Ovary (tissue), 7 donors: ENCODE measurements at regions not wholly inside any gene's neighbourhood (a gene's known extent, or its start where the extent isn't known, plus 50 kb on each side); places are given as distances from the start of the nearest gene placed in this dataset.

Experiments used
- DNase-seq, 5 donors: peaks; one replicate each; pipeline ENCODE4 v3.0.0-alpha.2; 2019 to 2020
- H3K27ac ChIP-seq, 2 donors: fragments of 200-600 bp; one replicate each; pipeline versions ENCODE4 v1.5.1 to v1.8.0; 2019 to 2022
- H3K27me3 ChIP-seq: fragments of 200-600 bp; one replicate; pipeline ENCODE4 v1.8.0; 2022
- H3K36me3 ChIP-seq: fragments of 200-600 bp; sonication (generic); one replicate; pipeline ENCODE4 v1.5.1; 2019
- H3K4me1 ChIP-seq: one replicate; pipeline ENCODE4 v1.8.1; 2013; ENCODE audit warnings: mild to moderate bottlenecking, moderate library complexity; ENCODE audit not compliant: insufficient read depth
- H3K4me3 ChIP-seq: fragments of 200-600 bp; sonication (generic); one replicate; pipeline ENCODE4 v1.5.1; 2017
- H3K9me3 ChIP-seq, 2 donors: fragments of 200-600 bp in 1 of 2; sonication (generic) in 1 of 2; one replicate each; pipeline versions ENCODE4 v1.5.1 to v1.8.1; 2013 to 2019; ENCODE audit warnings: mild to moderate bottlenecking in 1 of 2, moderate library complexity in 1 of 2
- EP300 ChIP-seq: sonication (generic); formaldehyde crosslinking; IDR thresholded peaks from one replicate; pipeline ENCODE4 v1.6.1; 2017; ENCODE audit warnings: antibody characterized with exemption
- POLR2A ChIP-seq: fragments of 450-650 bp; IDR thresholded peaks from one replicate; pipeline ENCODE4 v1.6.1; 2017; ENCODE audit warnings: antibody characterized with exemption, mild to moderate bottlenecking, moderate library complexity
- WGBS, 3 donors: extraction: QIAGEN DNeasy Blood & Tissue Kit in 1 of 3; methylation state at CpG; one replicate each; pipeline versions ENCODE4 v1.1.5 to v1.1.7; 2013 to 2017; 5-methylcytosine and 5-hydroxymethylcytosine counted together
- intact Hi-C, 4 donors: fragments of 100-400 bp; cut with DNase I; formaldehyde crosslinking; loops; one replicate each; pipeline versions ENCODE4 v1.11.0 to v1.15.1; 2022 to 2023
- TF ChIP-seq, protein P1 (sequence below), 3 donors: fragments of 450-650 bp in 2 of 3; fragments of 200-600 bp in 1 of 3; IDR thresholded peaks; one replicate each; pipeline versions ENCODE4 v1.5.1 to v1.8.0; 2016 to 2022; ENCODE audit warnings: antibody characterized with exemption in 3 of 3, mild to moderate bottlenecking in 1 of 3
- donor health status: DM: no; HTN: no; CAD: no; lungs with moderate emphysema.
- donor health status: DM: no; HTN: no; CAD: no.
- donor health status: Bipolar disorder and iron deficiency.
- donor health status: DM: no; HTN: no; CAD: no.
- donor health status: DM: yes; HTN: yes; CAD: no.

DNA sequence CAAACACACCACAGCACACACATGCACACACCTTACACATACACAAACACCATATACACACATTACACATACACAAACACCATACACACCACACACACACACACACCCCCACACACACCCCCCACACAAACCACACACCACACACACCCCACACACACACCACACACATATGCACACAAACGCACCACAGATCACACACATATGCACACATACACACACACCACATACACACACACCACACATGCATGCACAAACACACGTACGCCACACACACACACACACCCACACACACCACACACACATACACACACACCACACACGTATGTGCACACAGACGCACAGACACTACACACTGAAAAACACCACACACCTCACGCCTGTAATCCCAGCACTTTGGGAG, 166.0 kb downstream of the AHSP start:
- 87 to 91% (median 88%) methylated on average over 6 of the region's 6 CpGs for WGBS, 3 donors
- H3K36me3 ChIP-seq = no peaks in the 10 kb centered on the region
- intact Hi-C loops = loop anchor here in 1 of 4 donors (10.0 kb wide), 1 partner anchor 479 kb away; the partner anchor contains the start of genes PYDC1 and TRIM72
- H3K4me3 ChIP-seq = no peak overlapping the region
- H3K27me3 ChIP-seq = no peaks in the 10 kb centered on the region
- no peak overlapping the region for H3K27ac ChIP-seq
- no peak for DNase-seq
- TF ChIP-seq EP300 (no peak), POLR2A (no peak)
- TF ChIP-seq, protein P1, sequence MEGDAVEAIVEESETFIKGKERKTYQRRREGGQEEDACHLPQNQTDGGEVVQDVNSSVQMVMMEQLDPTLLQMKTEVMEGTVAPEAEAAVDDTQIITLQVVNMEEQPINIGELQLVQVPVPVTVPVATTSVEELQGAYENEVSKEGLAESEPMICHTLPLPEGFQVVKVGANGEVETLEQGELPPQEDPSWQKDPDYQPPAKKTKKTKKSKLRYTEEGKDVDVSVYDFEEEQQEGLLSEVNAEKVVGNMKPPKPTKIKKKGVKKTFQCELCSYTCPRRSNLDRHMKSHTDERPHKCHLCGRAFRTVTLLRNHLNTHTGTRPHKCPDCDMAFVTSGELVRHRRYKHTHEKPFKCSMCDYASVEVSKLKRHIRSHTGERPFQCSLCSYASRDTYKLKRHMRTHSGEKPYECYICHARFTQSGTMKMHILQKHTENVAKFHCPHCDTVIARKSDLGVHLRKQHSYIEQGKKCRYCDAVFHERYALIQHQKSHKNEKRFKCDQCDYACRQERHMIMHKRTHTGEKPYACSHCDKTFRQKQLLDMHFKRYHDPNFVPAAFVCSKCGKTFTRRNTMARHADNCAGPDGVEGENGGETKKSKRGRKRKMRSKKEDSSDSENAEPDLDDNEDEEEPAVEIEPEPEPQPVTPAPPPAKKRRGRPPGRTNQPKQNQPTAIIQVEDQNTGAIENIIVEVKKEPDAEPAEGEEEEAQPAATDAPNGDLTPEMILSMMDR (IDR thresholded peaks at IDR 0.05) = no peak
- no peaks in the 10 kb centered on the region for H3K4me1 ChIP-seq
- no peaks in the 10 kb centered on the region for H3K9me3 ChIP-seq

DNA sequence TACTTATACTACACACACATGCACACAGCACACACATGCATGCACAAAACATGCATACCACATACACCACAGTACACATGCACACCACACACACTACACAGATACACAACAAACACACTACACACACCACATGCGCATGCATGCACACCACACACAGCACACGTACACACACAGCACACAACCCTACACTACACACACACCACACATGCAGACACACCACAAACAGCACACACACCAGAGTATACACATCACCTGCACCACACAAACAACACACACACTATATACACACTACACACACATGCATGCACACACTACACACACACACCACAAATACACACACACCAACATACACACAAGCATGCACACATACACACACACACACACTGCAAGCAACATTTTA, 166.8 kb downstream of the AHSP start:
- intact Hi-C loops = loop anchor here in 1 of 4 donors (10.0 kb wide), 1 partner anchor 480 kb away; the partner anchor contains the start of genes PYDC1 and TRIM72
- no peaks in the 10 kb centered on the region for H3K9me3 ChIP-seq
- no peaks in the 10 kb centered on the region for H3K36me3 ChIP-seq
- 85 to 96% (median 93%) methylated on average over 2 of the region's 2 CpGs for WGBS, 3 donors
- TF ChIP-seq EP300 = no peak
- TF ChIP-seq, protein P1 (IDR thresholded peaks at IDR 0.05) = no peak
- no peak for TF ChIP-seq POLR2A
- no peak overlapping the region for H3K4me3 ChIP-seq
- H3K27me3 ChIP-seq = no peaks in the 10 kb centered on the region
- H3K4me1 ChIP-seq = no peaks in the 10 kb centered on the region
- no peak for DNase-seq
- H3K27ac ChIP-seq = no peak overlapping the region

DNA sequence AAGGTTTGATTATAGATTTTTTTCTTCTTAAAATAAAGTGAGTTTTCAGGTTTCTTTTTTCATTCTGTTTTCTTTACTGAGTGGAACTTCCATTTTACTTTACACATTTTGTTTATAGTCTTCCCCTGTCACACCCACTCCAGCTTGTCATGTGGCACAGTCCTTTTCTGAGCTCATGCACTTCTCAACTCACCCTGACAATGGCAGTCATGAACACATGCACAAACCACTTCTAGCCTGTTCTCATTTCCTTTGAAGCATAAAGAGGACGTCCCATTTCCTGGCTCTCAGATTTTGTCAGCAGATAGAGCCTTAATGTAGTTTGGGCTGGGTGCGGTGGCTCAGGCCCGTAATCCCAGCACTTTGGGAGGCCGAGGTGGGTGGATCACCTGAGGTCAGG, 168.0 kb downstream of the AHSP start:
- intact Hi-C loops = loop anchor here in 1 of 4 donors (10.0 kb wide), 1 partner anchor 481 kb away; the partner anchor contains the start of genes PYDC1 and TRIM72
- no peak for DNase-seq
- WGBS, 3 donors = 53 to 71% (median 66%) methylated on average over 4 of the region's 4 CpGs

DNA sequence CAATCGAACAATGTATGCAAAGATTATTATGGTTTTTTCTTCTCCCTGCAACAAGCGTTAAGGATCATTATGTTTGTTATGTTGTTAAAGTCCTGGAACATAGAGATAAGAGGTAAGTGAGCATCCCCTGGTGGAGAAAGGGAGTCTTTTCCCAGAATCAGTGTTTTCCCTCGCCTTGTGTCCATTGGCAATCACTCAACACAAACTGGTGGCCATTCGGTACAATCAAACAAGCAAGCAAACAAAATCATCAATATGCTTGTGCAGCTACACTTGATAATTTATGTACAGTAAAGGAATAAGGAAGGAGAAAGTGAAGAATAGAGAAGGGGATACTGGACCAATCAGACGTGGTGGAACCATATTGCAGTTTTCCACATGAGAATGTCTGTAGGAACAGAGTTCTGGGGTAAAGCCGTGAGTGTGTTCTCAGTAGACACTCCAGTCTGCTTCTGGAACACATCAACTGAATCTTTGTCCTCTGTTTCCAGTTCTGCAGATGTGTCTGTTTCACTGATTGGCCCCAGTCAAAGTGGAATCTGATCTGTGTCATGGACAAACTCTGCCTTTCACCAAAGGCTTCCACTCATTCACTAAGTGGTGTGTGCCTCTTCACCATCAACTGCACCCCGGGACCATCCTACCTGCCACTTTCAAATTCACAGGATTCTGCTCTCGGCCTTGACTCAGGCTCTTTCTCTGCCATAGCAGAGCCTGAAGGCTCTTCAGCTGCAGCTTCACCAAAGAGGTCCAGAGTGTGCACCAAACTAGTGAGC, 169.5 kb downstream of the AHSP start:
- Histone ChIP-seq H3K4me3 (no peak overlapping the region), H3K36me3 (no peaks in the 10 kb centered on the region), H3K4me1 (no peaks in the 10 kb centered on the region), H3K9me3 (no peaks in the 10 kb centered on the region), H3K27ac (no peak overlapping the region), H3K27me3 (no peaks in the 10 kb centered on the region)
- no peak for TF ChIP-seq POLR2A
- TF ChIP-seq, protein P1 (IDR thresholded peaks at IDR 0.05) = no peak
- no peak for TF ChIP-seq EP300
- 23 to 27% (median 27%) methylated on average over 8 of the region's 8 CpGs for WGBS, 3 donors
- intact Hi-C loops = loop anchor here in 1 of 4 donors (10.0 kb wide), 1 partner anchor 482 kb away; the partner anchor contains the start of genes PYDC1 and TRIM72
- no peak for DNase-seq

More for the DNA sequence above, 168.0 kb downstream of the AHSP start:
- no peak overlapping the region for H3K4me3 ChIP-seq
- H3K9me3 ChIP-seq = no peaks in the 10 kb centered on the region
- H3K4me1 ChIP-seq = no peaks in the 10 kb centered on the region
- no peaks in the 10 kb centered on the region for H3K36me3 ChIP-seq
- no peak overlapping the region for H3K27ac ChIP-seq
- no peaks in the 10 kb centered on the region for H3K27me3 ChIP-seq
- TF ChIP-seq POLR2A (no peak), EP300 (no peak)
- TF ChIP-seq, protein P1 (IDR thresholded peaks at IDR 0.05) = no peak
